Astrocyte of the spinal cord (primary cell): ENCODE measurements at regions not wholly inside any gene's neighbourhood (a gene's known extent, or its start where the extent isn't known, plus 50 kb on each side); places are given as distances from the start of the nearest gene placed in this dataset.
A peak's percentile ranks its signal among the peaks of the same experiment; 100 is the strongest.

Experiments
- DNase-seq: peaks from one replicate; pipeline ENCODE4 v3.0.0; 2011; ENCODE audit warnings: low read depth, low spot score
- H3K4me3 ChIP-seq: 2 replicates; pipeline ENCODE4 v1.5.1; 2011; ENCODE audit warnings: low read depth, mild to moderate bottlenecking, low read length, moderate library complexity
- in situ Hi-C: cut with HindIII; loops from 2 replicates; pipeline ENCODE4 v1.10.0; 2017; ENCODE audit warnings: low sequenced_read_pairs
- TF ChIP-seq, protein P1 (sequence below): IDR thresholded peaks from 2 replicates; pipeline ENCODE4 v1.5.1; 2012; ENCODE audit warnings: low read depth, mild to moderate bottlenecking, low read length, inconsistent platforms

DNA sequence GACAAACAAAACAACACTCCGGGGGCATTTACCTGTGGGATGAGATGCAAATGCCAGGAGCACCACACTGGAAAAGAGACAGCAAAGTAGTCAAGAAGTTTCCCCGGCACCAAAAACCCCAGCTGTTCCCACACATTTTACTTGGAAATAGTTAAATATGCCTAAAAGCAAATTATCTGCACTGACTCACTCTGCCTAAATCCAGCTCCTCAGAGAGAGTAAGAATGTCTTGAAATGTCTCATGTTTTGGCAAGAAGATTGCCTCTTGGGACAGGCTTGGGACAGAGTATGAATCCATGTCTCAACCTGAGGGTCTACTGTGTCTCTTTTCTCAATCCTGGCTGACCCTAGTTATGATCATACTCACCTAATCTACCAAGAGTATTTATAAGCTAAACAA lies 87.5 kb upstream of the RIOK3 start:
- no peak overlapping the region for H3K4me3 ChIP-seq
- TF ChIP-seq, protein P1, sequence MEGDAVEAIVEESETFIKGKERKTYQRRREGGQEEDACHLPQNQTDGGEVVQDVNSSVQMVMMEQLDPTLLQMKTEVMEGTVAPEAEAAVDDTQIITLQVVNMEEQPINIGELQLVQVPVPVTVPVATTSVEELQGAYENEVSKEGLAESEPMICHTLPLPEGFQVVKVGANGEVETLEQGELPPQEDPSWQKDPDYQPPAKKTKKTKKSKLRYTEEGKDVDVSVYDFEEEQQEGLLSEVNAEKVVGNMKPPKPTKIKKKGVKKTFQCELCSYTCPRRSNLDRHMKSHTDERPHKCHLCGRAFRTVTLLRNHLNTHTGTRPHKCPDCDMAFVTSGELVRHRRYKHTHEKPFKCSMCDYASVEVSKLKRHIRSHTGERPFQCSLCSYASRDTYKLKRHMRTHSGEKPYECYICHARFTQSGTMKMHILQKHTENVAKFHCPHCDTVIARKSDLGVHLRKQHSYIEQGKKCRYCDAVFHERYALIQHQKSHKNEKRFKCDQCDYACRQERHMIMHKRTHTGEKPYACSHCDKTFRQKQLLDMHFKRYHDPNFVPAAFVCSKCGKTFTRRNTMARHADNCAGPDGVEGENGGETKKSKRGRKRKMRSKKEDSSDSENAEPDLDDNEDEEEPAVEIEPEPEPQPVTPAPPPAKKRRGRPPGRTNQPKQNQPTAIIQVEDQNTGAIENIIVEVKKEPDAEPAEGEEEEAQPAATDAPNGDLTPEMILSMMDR, result no peak
- in situ Hi-C loops, result no loop called here
- DNase-seq, result peak; percentile 45

DNA sequence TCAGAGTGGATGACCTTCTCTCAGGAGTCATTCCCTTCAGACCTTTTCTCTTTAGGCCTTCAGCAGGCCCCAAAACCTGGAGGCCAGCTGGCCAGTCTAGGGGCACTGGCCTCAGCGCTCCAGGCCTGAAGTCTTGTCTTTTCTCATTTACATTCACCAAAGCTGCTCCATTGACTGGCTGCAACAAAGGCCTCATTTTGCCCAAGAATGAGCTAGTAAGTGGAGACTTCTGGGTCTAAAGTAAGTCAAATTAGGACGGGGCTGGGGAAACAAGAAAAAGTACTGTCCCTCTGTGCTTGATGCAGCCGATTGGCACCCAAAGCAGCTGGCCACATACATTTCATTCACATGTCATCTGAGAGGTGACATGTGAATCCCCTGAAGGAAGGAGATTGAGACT lies 83.8 kb upstream of the RIOK3 start:
- TF ChIP-seq, protein P1, result no peak
- H3K4me3 ChIP-seq, result no peak overlapping the region
- DNase-seq, result no peak
- in situ Hi-C loops, result no loop called here

DNA sequence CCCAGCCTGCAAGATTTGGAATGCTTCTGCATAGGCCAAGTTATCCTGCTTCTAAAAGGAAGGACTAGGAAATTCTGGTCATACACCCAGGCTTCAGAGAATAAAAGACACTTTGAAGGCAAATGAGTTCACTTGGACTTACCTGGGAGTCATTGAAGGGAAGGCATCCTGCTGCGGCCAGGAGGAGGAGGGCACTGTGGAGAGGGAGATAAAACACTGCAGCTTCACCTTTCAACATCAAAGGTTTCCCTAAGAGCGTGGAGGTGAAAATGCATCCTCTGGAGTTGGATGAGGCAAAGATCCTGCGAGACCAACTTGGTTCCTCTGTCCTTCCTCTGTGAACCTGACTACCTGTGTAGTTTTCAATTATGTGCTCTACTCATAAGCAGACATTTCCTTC lies 79.5 kb upstream of the RIOK3 start:
- TF ChIP-seq, protein P1, result no peak
- in situ Hi-C loops, result no loop called here
- DNase-seq, result no peak
- H3K4me3 ChIP-seq, result no peak overlapping the region

DNA sequence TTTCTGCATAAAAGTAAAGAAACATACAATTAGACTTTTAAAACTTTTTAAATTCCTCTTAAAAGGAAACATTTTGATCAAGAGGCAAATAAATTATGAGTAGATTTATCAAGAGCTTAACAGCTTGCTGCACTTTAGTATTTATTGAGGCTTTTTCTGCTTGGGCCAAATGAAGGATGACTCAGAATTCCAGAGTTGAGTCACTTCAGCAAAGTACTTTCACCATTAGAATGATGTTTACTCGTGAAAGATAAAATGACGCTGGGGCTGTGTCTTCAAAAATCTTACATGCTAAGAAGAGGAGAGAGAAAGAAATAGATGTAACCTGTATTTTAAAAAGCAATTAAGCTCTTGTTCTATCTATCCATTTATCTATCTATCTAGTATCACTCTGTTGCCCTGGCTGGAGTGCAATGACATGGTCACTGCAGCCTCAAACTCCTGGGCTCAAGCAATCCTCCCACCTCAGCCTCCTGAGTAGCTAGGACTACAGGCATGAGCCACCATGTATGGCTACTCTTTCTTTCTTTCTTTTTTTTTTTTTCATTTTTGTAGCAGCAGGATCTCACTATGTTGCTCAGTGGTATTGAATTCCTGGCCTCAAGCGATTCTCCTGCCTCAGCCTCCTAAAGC lies 75.3 kb upstream of the RIOK3 start:
- H3K4me3 ChIP-seq, result no peak overlapping the region
- in situ Hi-C loops, result no loop called here
- TF ChIP-seq, protein P1, result no peak
- peak; percentile 90 for DNase-seq

DNA sequence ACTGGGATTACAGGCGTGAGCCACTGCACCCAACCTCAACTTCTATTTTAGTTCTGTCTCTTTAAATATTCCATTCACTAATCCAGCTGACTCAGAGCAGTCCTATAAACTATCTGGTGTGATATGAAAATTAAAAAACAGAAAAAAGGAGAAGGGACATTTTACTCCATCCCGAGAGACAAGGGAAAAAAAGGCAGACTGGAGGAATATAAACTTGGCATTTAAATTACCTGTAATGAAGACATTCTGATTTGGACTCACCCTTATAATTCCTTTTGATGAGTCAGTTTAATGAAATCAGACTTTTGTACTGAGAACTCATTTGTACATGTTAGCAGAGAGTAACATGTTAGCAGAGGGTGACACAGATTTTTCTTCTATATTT lies 74.8 kb upstream of the RIOK3 start:
- TF ChIP-seq, protein P1, result no peak
- in situ Hi-C loops, result no loop called here
- H3K4me3 ChIP-seq, result no peak overlapping the region
- DNase-seq, result peak; percentile 38

DNA sequence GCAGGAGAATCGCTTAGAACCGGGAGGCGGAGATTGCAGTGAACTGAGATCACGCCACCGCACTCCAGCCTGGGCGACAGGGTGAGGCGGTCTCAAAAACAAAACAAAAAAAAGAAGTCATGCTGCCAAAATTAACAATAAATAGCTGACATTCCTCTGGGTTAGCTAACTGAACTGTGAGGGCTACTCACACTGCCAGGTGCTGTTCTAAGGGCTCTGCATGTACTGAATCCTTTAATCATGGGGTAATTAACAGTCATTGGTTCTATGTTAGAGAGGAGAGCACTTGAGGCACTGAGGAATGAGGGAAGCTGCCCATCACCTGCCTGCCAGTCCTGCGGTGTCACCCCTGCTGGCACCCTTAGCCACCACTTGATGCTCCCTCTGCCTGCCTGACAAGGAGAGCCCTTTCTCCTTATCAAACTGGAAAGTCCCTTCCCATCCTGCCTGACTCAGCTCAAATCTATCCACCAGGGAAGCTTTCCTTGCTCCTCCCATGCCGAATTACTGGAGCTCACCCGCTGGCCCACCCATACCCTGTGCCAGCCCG lies 73.0 kb upstream of the RIOK3 start:
- TF ChIP-seq, protein P1, result no peak
- in situ Hi-C loops, result no loop called here
- peak; percentile 69 for DNase-seq
- H3K4me3 ChIP-seq, result no peak overlapping the region

DNA sequence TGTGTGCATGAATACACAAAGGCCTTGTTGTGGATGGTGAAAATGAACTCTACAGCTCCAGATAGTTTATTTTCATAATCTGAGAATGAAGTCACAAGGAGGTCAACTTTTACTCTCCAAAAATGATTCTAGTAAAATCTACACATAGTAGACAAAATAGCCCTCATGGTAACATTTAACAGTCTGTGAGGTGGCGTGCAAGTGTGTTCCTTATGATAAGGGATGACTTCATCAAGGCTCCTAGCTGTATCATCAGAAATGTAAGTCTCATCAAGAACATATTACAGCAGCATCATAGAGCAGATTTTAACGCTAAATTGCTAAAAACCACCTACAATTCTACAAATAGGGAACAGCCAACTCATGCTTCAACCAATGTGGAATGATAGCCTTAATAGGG lies 72.3 kb upstream of the RIOK3 start:
- H3K4me3 ChIP-seq, result no peak overlapping the region
- in situ Hi-C loops, result no loop called here
- TF ChIP-seq, protein P1, result no peak
- DNase-seq, result peak; percentile 75
